ENCODE measurements at regions not wholly inside any gene's neighbourhood (a gene's known extent, or its start where the extent isn't known, plus 50 kb on each side); places are given as distances from the start of the nearest gene placed in this dataset.

DNA sequence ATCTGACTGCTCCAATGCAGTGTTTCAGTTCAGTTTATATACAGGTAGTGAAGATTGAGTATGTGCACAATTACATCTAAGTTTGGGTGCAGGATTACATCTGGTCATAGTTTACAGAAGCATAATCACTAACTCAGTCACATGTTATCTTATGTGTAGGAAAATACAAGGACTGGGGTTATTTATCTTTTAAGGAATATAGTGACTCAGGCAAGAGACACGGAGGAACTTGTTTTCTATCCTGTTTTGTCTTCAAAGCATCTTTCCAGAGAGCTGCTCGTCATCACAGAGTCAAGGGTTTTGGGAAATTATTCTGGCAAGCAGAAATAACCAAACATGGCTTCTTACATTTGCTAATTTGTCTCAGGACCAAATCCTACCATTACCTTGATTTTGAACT, 1371.5 kb upstream of the TMEFF2 start:
- Mint-ChIP-seq H3K4me3 (no peak overlapping the region), H3K9me3 (no peaks in the 10 kb centered on the region), H3K27ac (no peak overlapping the region), H3K27me3 (no peaks in the 10 kb centered on the region), H3K36me3 (no peaks in the 10 kb centered on the region), H3K4me1 (no peaks in the 10 kb centered on the region)
- DNase-seq: no peak

DNA sequence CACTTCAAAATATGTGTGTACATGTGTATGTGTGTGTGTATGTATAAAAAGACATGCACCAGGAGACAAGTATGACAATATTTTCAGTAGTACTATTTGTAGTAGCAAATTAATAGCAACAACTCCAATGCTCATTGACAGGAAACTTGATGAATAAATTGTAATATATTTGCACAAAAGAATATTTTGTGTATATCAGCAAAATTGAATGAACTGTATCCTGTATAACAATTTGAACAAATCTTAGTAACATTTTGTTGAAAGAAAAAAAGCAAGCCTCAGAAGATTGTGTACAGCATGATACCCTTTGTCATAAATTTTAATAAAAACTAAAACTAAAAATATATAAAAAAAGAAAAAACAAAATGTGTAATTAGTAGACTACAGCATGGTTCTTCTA, 1367.3 kb upstream of the TMEFF2 start:
- no peaks in the 10 kb centered on the region for H3K27me3 Mint-ChIP-seq
- no peak overlapping the region for H3K4me3 Mint-ChIP-seq

DNA sequence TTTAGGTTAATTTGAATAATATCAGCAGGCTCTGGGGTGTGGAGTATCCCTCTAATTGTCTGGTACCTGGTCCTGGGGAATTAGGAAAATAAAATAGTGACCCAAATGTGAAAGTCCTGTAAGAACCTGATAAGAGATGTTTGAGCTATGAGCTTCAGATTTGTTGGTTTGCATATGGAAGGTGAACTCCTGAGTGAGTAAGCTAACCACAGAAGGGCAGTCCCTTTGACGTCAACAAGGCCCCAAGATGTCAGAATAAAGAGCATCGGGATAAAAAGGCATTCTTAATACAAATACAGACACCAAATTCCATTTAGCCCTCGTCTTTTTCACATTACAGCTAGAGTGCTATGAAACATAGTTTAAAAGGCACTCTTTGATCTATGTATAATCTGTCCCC, 1366.3 kb upstream of the TMEFF2 start:
- H3K4me1 Mint-ChIP-seq: peaks cover 3% of the 10 kb centered on the region
- no peak overlapping the region for H3K4me3 Mint-ChIP-seq
- no peak for DNase-seq
- no peaks in the 10 kb centered on the region for H3K9me3 Mint-ChIP-seq
- no peaks in the 10 kb centered on the region for H3K36me3 Mint-ChIP-seq
- H3K27ac Mint-ChIP-seq: no peak overlapping the region
- H3K27me3 Mint-ChIP-seq: no peaks in the 10 kb centered on the region

More for the DNA sequence above, 1367.3 kb upstream of the TMEFF2 start:
- H3K9me3 Mint-ChIP-seq: no peaks in the 10 kb centered on the region
- peaks cover 1% of the 10 kb centered on the region for H3K4me1 Mint-ChIP-seq
- H3K27ac Mint-ChIP-seq: no peak overlapping the region
- no peak for DNase-seq
- H3K36me3 Mint-ChIP-seq: no peaks in the 10 kb centered on the region

DNA sequence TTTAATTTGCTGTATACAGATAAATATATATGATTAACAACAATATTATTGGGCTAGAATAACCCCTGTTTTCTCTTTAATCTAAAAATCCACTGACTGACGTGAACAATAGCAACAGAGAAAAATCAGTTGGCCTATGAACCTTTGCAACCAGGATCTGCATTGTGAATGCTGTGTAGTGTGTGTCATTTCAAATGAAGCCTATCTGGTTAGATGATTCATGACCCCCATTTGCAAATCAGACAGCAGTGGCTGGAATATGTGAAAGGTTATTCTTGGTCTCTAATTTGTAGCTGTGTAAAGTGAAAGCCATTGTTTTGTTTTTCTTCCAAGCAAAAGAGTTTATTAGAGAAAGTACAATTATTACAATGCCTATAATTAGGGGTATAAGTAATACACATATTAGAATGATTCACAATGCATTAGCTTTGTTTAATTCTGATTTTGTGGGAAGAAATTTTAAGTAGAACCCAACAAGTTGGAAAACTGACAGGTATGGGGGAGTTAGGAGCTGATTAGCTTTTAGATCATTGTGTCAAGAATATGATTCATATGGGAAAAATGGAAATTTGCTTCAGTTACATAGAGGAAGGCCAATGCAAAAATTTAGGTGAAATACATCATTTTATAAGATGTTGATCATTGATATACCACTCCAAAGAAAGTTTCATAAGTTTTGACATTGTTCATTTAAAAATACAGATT, 1362.2 kb upstream of the TMEFF2 start:
- H3K27ac Mint-ChIP-seq: no peak overlapping the region
- no peaks in the 10 kb centered on the region for H3K36me3 Mint-ChIP-seq
- DNase-seq: no peak
- H3K27me3 Mint-ChIP-seq: no peaks in the 10 kb centered on the region
- H3K4me1 Mint-ChIP-seq: peaks cover 3% of the 10 kb centered on the region
- H3K4me3 Mint-ChIP-seq: no peak overlapping the region
- no peaks in the 10 kb centered on the region for H3K9me3 Mint-ChIP-seq

DNA sequence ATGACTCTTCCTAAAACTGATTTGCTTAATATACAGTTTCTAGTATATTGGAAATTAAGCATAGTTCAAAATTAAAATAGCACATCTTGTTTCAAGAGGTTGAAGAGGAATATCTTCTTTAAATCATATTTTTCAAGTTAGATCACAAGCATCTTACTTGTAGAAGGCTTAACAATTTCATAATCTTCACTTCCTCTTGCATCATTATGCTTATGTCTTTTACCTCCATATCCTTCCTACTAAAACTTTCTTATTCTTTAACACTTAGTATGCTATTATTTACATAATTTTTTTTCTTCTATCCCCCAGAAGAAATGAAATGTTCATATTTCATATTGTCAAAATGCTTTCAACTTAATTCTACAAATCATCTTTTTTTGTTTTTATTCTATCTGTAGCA, 1354.9 kb upstream of the TMEFF2 start:
- no peaks in the 10 kb centered on the region for H3K36me3 Mint-ChIP-seq
- no peak overlapping the region for H3K4me3 Mint-ChIP-seq
- peaks cover 11% of the 10 kb centered on the region for H3K9me3 Mint-ChIP-seq
- no peaks in the 10 kb centered on the region for H3K27me3 Mint-ChIP-seq
- no peaks in the 10 kb centered on the region for H3K4me1 Mint-ChIP-seq
- DNase-seq: no peak
- H3K27ac Mint-ChIP-seq: no peak overlapping the region

DNA sequence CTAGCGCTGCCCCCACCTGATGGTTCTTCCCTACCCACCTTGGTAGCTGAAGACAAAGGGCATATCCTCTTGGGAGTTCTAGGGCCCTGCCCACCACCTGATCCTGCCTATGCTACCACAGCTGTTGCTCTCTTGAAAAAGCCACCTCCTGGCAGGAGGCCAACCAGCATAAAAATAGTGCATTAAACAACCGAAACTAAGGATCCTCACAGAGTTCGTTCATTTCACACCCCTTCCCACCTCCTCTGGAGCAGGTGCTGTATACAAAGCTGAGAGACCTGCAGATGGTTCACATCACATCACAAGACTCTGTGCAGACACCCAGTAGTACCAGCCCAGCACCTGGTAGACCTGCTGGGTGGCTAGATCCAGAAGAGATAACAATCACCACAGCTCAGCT, 1348.0 kb upstream of the TMEFF2 start:
- peaks cover 7% of the 10 kb centered on the region for H3K9me3 Mint-ChIP-seq
- no peaks in the 10 kb centered on the region for H3K27me3 Mint-ChIP-seq
- no peak overlapping the region for H3K4me3 Mint-ChIP-seq
- peaks cover 4% of the 10 kb centered on the region for H3K4me1 Mint-ChIP-seq
- H3K27ac Mint-ChIP-seq: no peak overlapping the region
- no peaks in the 10 kb centered on the region for H3K36me3 Mint-ChIP-seq
- no peak for DNase-seq

DNA sequence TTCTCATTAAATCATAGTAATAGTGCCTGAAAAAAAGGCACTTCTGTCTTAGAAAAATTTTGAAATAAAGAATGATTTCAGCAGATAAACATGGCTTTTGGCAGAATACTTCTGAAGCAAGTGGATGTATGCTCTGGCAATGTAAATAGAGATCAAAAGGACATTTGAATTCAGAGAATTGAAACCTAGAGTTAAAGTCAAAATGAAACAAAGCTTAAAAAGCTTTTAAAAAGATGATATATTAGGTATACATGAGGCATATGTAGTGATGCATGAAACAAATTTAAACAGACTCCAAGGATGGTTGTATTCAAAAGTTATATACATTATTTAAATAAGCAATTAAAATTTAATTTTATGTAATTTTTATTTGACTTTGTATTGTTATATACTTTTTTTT, 1344.5 kb upstream of the TMEFF2 start:
- no peak for DNase-seq
- H3K4me3 Mint-ChIP-seq: no peak overlapping the region
- H3K27ac Mint-ChIP-seq: no peak overlapping the region
- H3K27me3 Mint-ChIP-seq: no peaks in the 10 kb centered on the region
- peaks cover 5% of the 10 kb centered on the region for H3K9me3 Mint-ChIP-seq
- no peaks in the 10 kb centered on the region for H3K36me3 Mint-ChIP-seq
- peaks cover 4% of the 10 kb centered on the region for H3K4me1 Mint-ChIP-seq

DNA sequence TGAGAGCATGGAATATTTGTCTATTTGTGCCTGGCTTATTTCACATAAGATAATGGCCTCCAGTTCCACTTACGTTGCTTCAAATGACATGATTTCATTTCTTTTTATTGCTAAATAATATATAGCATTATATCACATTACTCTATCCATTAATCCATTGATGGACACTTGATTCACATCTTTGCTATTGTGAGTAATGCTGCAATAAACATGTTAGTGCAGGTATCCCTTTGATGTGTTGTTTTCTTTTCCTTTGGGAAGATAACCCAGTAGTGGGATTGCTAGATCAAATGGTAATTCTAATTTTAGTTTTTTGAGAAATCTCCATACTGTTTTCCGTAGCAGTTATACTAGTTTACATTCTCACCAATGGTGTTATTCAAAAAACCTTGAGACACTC, 1343.3 kb upstream of the TMEFF2 start:
- Mint-ChIP-seq H3K9me3 (peaks cover 5% of the 10 kb centered on the region), H3K27ac (no peak overlapping the region), H3K4me1 (peaks cover 4% of the 10 kb centered on the region), H3K27me3 (no peaks in the 10 kb centered on the region), H3K4me3 (no peak overlapping the region), H3K36me3 (no peaks in the 10 kb centered on the region)
- no peak for DNase-seq

DNA sequence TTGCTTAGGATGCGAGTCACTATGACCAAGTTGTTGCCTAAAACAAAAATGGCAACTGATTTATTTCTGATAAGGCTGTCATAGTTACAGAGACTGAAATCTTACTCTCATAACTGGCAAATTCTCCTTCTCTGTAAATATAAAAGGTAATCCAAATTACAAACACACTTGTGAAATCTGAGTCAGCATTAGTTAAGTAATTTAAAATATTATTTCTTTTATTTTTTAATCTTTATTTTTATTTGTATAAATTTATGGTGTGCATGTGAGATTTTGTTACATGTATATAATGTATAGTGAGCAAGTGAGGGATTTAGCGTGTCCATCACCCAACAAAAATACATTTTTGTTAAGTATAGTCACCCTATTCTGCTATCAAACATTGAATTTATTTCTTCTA, 1342.8 kb upstream of the TMEFF2 start:
- Mint-ChIP-seq H3K9me3 (peaks cover 5% of the 10 kb centered on the region), H3K27ac (no peak overlapping the region), H3K27me3 (no peaks in the 10 kb centered on the region), H3K36me3 (no peaks in the 10 kb centered on the region), H3K4me1 (peaks cover 2% of the 10 kb centered on the region), H3K4me3 (no peak overlapping the region)
- DNase-seq: no peak

DNA sequence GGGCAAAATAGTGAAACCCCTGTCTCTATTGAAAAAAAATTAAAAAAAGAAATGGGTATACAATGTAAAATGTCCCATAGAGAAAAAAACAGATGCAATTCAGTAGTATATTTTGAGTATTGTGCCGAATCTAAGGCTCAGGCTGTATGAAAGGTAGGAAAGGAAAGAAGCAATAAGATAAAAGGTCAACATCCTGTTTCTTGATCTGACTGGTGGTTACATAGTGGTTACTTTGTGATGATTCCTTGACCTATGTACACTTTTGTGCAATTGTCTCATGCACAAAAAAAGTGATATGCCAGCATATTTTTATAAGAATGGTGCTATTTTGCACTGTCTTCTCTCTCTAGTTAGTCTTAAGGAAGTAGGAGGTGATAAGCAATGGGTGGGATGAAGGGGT, 1333.7 kb upstream of the TMEFF2 start:
- no peak overlapping the region for H3K4me3 Mint-ChIP-seq
- DNase-seq: no peak
- H3K4me1 Mint-ChIP-seq: peaks cover 7% of the 10 kb centered on the region
- no peak overlapping the region for H3K27ac Mint-ChIP-seq
- H3K27me3 Mint-ChIP-seq: no peaks in the 10 kb centered on the region
- peaks cover 3% of the 10 kb centered on the region for H3K36me3 Mint-ChIP-seq
- peaks cover 2% of the 10 kb centered on the region for H3K9me3 Mint-ChIP-seq

DNA sequence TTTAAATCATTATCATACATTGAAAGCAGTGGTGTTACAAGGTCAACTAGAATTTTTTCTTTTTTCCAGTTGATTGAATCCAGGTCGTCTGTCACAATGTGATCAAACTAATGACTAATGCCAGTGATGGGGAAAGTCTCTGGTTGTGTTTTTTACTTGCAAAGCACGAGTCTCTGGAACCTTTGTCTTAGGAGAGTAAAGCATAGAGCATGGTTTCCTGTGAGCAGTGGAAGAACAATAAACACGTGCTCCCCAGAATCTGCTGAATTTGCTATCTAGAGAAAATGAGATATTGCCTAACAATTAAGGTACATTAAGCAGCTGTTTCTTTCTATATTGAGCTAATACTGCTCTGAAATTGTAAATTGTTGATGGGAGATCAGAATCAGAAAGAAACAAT, 1332.4 kb upstream of the TMEFF2 start:
- Mint-ChIP-seq H3K9me3 (peaks cover 2% of the 10 kb centered on the region), H3K27ac (no peak overlapping the region), H3K4me1 (peaks cover 7% of the 10 kb centered on the region), H3K4me3 (no peak overlapping the region), H3K36me3 (peaks cover 3% of the 10 kb centered on the region), H3K27me3 (no peaks in the 10 kb centered on the region)
- DNase-seq: no peak

DNA sequence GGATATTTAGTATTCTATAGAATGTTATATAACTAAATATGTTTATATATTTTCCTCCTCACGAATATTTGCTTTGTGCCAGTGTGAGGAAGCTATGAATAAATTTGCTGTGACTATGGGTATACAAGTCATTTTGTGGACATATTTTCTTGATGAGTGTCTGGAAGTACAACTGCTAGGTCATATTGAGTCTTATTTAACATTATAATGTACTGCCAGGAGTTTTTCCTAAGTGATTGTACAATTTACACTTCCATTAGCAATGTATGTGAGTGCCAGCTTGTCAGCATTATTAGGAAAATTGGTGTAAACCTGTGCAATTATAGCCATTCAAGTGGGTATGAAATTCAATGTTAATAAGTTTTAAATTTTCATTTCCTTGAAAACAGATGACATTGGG, 1328.9 kb upstream of the TMEFF2 start:
- Mint-ChIP-seq H3K36me3 (no peaks in the 10 kb centered on the region), H3K4me1 (peaks cover 10% of the 10 kb centered on the region), H3K27me3 (no peaks in the 10 kb centered on the region), H3K9me3 (no peaks in the 10 kb centered on the region), H3K4me3 (no peak overlapping the region), H3K27ac (no peak overlapping the region)
- no peak for DNase-seq

DNA sequence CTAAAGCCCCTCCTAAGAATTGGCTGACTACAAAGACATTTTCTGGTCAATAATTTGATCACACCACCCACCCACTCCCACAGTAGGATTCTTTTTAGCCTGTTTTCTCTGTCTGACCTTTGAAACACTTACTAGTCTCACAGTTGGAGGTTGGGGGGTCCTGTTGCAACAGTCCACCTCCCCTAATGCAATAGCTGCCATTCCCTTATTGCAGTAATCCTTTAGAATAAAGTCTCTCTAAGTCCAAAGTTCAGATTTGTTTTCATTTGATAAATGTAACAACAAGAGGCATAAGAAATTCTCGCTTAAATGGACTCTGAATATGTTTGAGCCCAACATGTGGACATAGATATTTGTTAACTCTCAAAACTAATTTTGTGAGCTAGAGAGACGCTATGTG, 1326.8 kb upstream of the TMEFF2 start:
- H3K9me3 Mint-ChIP-seq: peaks cover 10% of the 10 kb centered on the region
- peaks cover 8% of the 10 kb centered on the region for H3K4me1 Mint-ChIP-seq
- no peaks in the 10 kb centered on the region for H3K36me3 Mint-ChIP-seq
- no peaks in the 10 kb centered on the region for H3K27me3 Mint-ChIP-seq
- DNase-seq: no peak
- H3K4me3 Mint-ChIP-seq: no peak overlapping the region
- H3K27ac Mint-ChIP-seq: peak overlapping the region; percentile 74

DNA sequence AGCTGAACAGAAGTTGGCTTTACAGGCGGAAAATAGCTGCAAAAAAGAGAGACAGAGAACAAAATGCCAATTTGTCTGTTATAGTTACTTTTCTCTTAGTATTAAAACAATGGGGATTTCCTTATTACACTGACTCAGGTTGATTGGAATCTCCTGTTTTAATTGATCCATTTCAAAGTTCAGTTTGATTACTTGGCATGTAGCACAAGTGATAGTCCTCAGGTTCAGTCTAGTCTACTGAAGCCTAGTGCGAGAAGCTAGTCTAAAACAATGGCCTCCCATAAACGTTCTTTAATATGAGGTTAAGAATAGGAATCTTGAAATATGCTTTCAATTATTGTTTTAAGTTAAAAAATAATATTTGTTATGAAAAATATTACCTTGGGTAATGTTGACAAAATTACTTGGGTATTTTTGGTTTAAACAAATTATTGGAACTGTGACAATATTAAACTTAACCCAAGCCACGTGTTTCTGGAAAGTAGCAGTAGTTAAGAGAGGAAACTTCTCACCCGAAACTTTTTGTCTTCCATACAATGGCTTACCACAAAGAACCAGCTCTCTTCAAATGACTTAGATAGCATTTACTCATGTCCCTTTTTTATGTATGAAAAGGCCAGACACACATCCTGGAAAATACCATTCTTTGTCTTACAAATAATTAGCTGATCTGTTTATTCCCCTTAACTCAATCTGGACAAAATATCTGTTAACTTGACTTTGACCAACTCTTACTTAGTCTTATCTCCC, 1326.2 kb upstream of the TMEFF2 start:
- Mint-ChIP-seq H3K27ac (peak overlapping the region; percentile 74), H3K36me3 (no peaks in the 10 kb centered on the region), H3K9me3 (peaks cover 10% of the 10 kb centered on the region), H3K4me1 (peaks cover 8% of the 10 kb centered on the region), H3K27me3 (no peaks in the 10 kb centered on the region), H3K4me3 (no peak overlapping the region)
- DNase-seq: no peak

DNA sequence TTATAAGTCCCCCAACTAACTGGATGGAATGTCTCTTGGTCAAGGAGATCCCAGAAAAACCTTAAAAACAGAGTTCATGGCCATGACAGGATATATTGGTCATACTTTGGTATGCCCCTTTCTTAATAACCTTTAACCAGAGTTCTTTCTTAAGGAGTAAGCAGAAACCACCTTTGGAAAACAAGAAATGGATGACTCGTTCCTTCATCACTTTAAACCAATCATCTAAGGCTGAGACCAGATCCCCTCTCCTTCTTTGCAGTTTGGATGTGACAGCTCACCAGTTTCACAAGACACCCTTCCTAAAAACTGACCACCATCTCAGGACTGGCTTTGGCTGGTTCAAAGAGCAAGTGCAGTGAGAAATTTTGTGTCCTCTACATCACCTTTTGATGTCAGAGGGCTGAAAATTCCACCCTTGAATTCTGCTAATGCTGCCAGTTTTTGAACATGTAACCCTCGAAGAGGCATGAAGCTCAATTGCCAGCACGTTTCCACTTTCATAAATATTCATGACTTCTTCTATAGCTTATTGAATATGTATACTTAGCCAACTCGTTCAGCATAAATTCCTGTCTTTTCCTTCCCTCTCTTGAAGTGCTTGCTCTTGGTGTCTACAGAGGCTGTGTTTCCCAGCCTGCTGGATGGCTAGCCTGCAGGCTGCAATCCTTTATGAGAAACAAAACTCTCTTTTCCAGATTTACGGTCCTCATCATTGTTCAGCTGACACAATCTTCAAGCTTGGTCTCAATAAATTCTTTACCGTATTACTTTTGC, 1323.5 kb upstream of the TMEFF2 start:
- peaks cover 8% of the 10 kb centered on the region for H3K4me1 Mint-ChIP-seq
- H3K36me3 Mint-ChIP-seq: no peaks in the 10 kb centered on the region
- no peak overlapping the region for H3K4me3 Mint-ChIP-seq
- no peaks in the 10 kb centered on the region for H3K27me3 Mint-ChIP-seq
- DNase-seq: no peak
- peak overlapping the region; percentile 55 for H3K27ac Mint-ChIP-seq
- H3K9me3 Mint-ChIP-seq: peaks cover 10% of the 10 kb centered on the region
